Erythroblast (primary cell): ENCODE measurements at regions not wholly inside any gene's neighbourhood (a gene's known extent, or its start where the extent isn't known, plus 50 kb on each side); places are given as distances from the start of the nearest gene placed in this dataset.

ENCODE experiments used
- GATA1 ChIP-seq: IDR thresholded peaks from 2 replicates; pipeline ENCODE4 v1.6.1; 2011; ENCODE audit warnings: low read depth, mild to moderate bottlenecking, control low read depth, low read length, moderate library complexity
- POLR2A ChIP-seq: IDR thresholded peaks from 2 replicates; pipeline ENCODE4 v1.6.1; 2011; ENCODE audit warnings: mild to moderate bottlenecking, low read length

DNA sequence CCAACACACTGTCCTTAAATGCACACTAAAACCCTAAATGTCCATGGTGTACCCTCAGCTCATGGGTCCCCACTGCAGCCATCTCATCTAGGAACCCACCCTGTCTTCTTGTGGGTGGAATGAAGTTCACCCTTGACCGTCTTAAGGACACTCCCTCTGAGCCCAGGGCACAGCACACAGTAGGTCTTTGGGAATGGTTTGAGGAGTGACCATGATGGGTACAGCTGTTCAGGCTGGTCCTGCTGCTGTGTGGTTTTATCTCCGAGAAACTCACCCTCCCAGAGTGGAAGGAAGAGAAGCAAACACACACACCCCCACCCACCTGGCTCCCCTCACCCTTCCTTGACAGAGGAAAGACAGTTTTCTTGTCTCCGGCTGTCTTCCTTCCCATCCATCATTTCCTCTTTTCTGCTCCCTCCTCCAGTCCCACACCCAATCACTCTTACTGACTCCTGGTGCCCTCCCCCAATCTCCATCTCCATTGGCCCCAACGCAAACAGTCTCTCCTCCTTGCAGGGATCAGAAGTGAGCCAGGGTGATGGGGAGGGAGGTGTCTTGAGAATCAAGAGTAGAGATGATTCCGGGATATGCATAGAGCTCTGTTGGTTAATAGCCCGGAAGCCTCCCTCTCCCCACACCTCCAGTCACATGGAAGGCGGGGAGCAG lies 105.9 kb upstream of the LHX5 start:
- TF ChIP-seq POLR2A (no peak), GATA1 (no peak)
